ENCODE measurements at regions not wholly inside any gene's neighbourhood (a gene's known extent, or its start where the extent isn't known, plus 50 kb on each side); places are given as distances from the start of the nearest gene placed in this dataset.

DNA sequence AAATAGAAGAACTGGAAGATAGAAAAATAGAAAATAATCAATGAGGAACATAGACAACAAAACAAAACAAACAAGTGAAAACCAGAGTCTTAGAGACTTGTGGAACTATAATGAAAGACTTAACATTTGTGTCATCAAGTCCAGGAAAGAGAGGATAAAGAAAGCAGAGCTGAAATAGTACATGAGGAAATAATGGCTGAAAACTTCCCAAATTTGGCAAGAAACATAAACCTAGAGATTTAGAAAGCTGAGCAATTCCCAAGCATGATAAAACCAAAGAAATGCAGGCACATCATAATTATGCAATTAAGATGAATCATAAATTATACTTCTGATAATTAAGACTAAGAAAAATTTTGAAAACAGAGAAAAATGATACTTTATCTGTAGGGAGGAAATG lies 614.5 kb downstream of the ETS1 start:
- intact Hi-C loops (cut with DNase I; ENCODE audit: low total_unique reads), result no loop called here
- H3K4me1 ChIP-seq, result no peaks in the 10 kb centered on the region
- no peaks in the 10 kb centered on the region for H3K9me3 ChIP-seq
- H3K4me3 ChIP-seq, result no peak overlapping the region
- no peaks in the 10 kb centered on the region for H3K27me3 ChIP-seq
- no peaks in the 10 kb centered on the region for H3K36me3 ChIP-seq
- TF ChIP-seq, protein P1, sequence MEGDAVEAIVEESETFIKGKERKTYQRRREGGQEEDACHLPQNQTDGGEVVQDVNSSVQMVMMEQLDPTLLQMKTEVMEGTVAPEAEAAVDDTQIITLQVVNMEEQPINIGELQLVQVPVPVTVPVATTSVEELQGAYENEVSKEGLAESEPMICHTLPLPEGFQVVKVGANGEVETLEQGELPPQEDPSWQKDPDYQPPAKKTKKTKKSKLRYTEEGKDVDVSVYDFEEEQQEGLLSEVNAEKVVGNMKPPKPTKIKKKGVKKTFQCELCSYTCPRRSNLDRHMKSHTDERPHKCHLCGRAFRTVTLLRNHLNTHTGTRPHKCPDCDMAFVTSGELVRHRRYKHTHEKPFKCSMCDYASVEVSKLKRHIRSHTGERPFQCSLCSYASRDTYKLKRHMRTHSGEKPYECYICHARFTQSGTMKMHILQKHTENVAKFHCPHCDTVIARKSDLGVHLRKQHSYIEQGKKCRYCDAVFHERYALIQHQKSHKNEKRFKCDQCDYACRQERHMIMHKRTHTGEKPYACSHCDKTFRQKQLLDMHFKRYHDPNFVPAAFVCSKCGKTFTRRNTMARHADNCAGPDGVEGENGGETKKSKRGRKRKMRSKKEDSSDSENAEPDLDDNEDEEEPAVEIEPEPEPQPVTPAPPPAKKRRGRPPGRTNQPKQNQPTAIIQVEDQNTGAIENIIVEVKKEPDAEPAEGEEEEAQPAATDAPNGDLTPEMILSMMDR (IDR thresholded peaks at IDR 0.05), result no peak
- no peak overlapping the region for H3K27ac ChIP-seq
- DNase-seq, result no peak

GRCh38 chr11:127971448-127971847 lies 615.9 kb downstream of the ETS1 start:
- H3K27ac ChIP-seq, result no peak overlapping the region
- no peaks in the 10 kb centered on the region for H3K36me3 ChIP-seq
- H3K27me3 ChIP-seq, result no peaks in the 10 kb centered on the region
- TF ChIP-seq, protein P1 (IDR thresholded peaks at IDR 0.05), result no peak
- H3K4me3 ChIP-seq, result no peak overlapping the region
- DNase-seq, result no peak
- H3K4me1 ChIP-seq, result no peaks in the 10 kb centered on the region
- no peaks in the 10 kb centered on the region for H3K9me3 ChIP-seq
- intact Hi-C loops (cut with DNase I; ENCODE audit: low total_unique reads), result no loop called here

DNA sequence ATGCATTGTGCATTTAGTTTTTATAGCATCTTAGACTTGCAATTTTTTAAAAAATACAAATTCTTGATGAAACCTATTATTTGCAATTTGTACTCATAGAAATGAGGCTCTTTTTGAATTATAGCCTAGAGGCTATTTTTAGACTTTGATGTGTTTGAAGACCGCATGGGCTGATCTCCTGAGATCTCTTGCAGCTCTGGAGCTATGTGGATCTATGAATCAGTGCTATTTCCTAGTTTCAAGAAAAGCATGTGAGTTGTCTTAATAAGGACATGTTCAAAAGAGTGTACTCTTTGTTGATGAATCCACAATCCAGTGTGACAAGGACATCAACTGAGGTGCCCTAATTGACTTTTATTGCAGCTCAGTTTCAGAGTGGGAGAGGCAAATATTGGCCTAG lies 620.5 kb downstream of the ETS1 start:
- Histone ChIP-seq H3K9me3 (no peaks in the 10 kb centered on the region), H3K4me1 (no peaks in the 10 kb centered on the region), H3K36me3 (no peaks in the 10 kb centered on the region), H3K27ac (no peak overlapping the region), H3K4me3 (no peak overlapping the region), H3K27me3 (no peaks in the 10 kb centered on the region)
- no peak for DNase-seq
- intact Hi-C loops (cut with DNase I; ENCODE audit: low total_unique reads), result no loop called here
- TF ChIP-seq, protein P1 (IDR thresholded peaks at IDR 0.05), result no peak

DNA sequence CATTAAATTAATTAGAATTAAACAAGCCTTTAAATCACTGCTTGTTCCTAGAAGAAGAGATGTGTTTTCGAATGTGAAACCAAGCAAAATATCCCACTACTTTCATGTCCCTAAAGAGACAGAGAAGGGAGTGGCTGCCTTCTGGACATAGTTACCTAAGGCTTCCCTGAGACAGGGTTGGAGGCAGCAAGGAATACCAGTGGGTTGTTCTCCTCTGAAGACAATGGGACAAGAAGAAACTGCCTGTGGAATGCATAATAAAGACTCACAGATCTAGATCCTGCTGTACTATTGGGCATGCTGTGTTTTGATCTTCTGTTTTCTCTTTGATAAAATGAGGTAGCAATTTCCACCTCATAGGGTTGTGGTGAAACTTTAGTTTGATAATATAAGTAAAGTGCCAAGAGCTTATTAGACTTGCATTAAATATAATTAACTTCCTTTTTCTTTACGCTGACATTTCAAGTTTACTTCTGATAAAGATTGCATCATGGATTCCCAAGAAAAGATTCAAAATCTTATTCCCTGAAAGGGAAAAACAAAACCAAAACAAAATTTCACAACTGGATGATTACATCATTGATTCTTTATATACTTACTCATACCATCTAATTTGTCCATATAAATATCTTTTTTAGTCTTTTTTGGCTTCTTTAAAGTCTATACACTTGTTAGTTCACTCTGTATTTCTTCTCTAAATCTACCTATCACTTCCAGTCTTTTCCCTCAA lies 621.3 kb downstream of the ETS1 start:
- H3K9me3 ChIP-seq, result no peaks in the 10 kb centered on the region
- TF ChIP-seq, protein P1 (IDR thresholded peaks at IDR 0.05), result no peak
- no peaks in the 10 kb centered on the region for H3K36me3 ChIP-seq
- DNase-seq, result no peak
- H3K4me1 ChIP-seq, result no peaks in the 10 kb centered on the region
- no peak overlapping the region for H3K4me3 ChIP-seq
- intact Hi-C loops (cut with DNase I; ENCODE audit: low total_unique reads), result no loop called here
- H3K27me3 ChIP-seq, result no peaks in the 10 kb centered on the region
- no peak overlapping the region for H3K27ac ChIP-seq

DNA sequence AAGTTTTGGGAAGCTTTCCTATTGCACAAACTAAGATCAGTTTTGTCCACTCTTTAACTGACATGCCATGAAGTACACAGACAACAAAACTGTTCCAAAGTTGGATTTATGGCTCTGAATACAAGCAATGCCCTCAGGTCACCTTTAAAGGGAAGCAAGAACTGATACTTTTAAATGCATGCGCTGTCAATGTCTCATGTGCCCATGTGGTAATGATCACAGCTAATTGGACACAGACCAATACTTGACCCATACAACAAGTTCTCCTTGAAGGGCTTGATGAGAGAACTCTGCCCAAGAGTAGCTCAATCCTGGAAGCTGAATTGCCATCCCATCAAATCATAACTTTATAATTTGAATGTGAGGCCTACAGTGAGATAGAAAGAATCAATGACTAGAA lies 624.9 kb downstream of the ETS1 start:
- no peak for DNase-seq
- intact Hi-C loops (cut with DNase I; ENCODE audit: low total_unique reads), result no loop called here
- H3K4me1 ChIP-seq, result no peaks in the 10 kb centered on the region
- no peaks in the 10 kb centered on the region for H3K9me3 ChIP-seq
- H3K4me3 ChIP-seq, result no peak overlapping the region
- H3K27ac ChIP-seq, result no peak overlapping the region
- no peaks in the 10 kb centered on the region for H3K36me3 ChIP-seq
- no peaks in the 10 kb centered on the region for H3K27me3 ChIP-seq
- TF ChIP-seq, protein P1 (IDR thresholded peaks at IDR 0.05), result no peak

GRCh38 chr11:127950162-127950561 lies 637.2 kb downstream of the ETS1 start:
- Histone ChIP-seq H3K36me3 (no peaks in the 10 kb centered on the region), H3K4me3 (no peak overlapping the region), H3K27me3 (no peaks in the 10 kb centered on the region), H3K27ac (no peak overlapping the region), H3K4me1 (no peaks in the 10 kb centered on the region), H3K9me3 (no peaks in the 10 kb centered on the region)
- TF ChIP-seq, protein P1 (IDR thresholded peaks at IDR 0.05), result no peak
- DNase-seq, result no peak
- intact Hi-C loops (cut with DNase I; ENCODE audit: low total_unique reads), result no loop called here

Data from tibial artery (tissue), 4 donors.